VCaP (cell line): ENCODE measurements at regions not wholly inside any gene's neighbourhood (a gene's known extent, or its start where the extent isn't known, plus 50 kb on each side); places are given as distances from the start of the nearest gene placed in this dataset.

Experiments used
- H3K27ac ChIP-seq: fragments of 450-650 bp; 2 replicates; pipeline ENCODE4 v1.5.1; 2017
- TF ChIP-seq, protein P1 (sequence below): fragments of 450-650 bp; conservative IDR thresholded peaks from 2 replicates; pipeline ENCODE4 v1.5.1; 2017; ENCODE audit warnings: mild to moderate bottlenecking, moderate library complexity

DNA sequence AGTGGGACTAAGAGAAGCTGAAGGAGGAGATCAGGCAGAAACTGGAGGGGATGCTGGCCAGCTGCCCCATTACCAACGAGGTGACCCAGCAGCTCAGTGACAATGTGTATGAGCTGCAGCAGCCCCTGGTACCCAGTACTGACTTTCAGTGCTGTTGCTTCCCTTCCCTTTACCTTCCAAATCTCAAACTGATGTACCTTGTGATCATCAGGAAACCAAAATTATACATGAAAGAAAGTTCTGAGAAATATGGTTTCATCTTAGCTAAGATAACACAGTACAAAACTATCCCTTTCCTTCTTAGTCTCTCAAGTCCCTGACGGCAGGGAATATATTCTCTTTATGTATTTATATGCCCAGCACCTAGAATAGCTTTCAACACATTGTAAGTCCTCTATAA, 52.3 kb upstream of the CERS6 start:
- TF ChIP-seq, protein P1, sequence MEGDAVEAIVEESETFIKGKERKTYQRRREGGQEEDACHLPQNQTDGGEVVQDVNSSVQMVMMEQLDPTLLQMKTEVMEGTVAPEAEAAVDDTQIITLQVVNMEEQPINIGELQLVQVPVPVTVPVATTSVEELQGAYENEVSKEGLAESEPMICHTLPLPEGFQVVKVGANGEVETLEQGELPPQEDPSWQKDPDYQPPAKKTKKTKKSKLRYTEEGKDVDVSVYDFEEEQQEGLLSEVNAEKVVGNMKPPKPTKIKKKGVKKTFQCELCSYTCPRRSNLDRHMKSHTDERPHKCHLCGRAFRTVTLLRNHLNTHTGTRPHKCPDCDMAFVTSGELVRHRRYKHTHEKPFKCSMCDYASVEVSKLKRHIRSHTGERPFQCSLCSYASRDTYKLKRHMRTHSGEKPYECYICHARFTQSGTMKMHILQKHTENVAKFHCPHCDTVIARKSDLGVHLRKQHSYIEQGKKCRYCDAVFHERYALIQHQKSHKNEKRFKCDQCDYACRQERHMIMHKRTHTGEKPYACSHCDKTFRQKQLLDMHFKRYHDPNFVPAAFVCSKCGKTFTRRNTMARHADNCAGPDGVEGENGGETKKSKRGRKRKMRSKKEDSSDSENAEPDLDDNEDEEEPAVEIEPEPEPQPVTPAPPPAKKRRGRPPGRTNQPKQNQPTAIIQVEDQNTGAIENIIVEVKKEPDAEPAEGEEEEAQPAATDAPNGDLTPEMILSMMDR, result no peak
- H3K27ac ChIP-seq, result no peak overlapping the region

DNA sequence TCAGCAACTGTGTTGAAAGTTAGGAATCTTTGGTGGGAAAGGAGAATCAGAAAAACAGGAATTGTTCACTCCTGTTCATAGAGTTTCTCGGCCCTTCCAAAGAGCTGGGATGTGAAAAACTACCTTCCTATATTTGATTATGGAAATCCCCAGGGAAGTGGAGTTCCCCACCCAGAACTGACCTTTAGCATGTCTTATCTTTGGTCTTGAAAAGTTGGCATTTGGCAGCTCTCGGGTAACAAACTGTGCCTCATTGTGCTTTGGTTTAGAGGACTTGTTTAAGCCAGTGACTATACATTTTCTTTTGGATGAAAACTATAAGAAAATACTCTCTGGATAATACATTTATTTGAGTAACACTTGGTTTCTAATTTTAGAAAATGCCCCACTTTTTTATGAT, 51.3 kb upstream of the CERS6 start:
- TF ChIP-seq, protein P1, result no peak
- no peak overlapping the region for H3K27ac ChIP-seq
